ENCODE measurements at regions not wholly inside any gene's neighbourhood (a gene's known extent, or its start where the extent isn't known, plus 50 kb on each side); places are given as distances from the start of the nearest gene placed in this dataset.

DNA sequence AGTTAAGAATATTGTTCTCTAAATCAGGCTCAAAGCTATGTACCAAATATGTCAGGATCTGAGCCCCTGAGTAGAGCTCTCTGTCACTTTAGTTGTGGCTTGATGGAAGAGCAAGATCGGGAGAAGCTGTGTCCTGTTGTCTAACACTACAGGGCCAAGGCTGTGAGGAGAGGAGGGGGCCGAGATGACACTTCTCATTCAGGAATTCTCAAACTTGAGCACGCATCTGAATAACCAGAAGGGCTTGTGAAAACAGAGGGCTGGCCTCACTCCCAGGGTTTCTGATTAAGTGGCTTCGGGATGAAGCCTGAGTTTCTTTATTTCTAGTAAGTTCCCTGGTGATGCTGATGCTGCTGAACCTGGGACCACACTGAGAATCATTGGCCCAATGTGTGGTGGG lies 209.2 kb upstream of the DAB1 start:
- Histone ChIP-seq H3K36me3 (ENCODE audit: control insufficient read depth in 1 of 2, insufficient read depth in 2 of 2, low read length in 2 of 2) (no peaks in the 10 kb centered on the region), H3K4me3 (replicated peaks in 1 of 2; ENCODE audit: low read depth in 1 of 2, low read length in 2 of 2) (no peak overlapping the region), H3K9me3 (ENCODE audit: control insufficient read depth in 1 of 2, insufficient read depth in 1 of 2, low read depth in 1 of 2, low read length in 2 of 2) (no peaks in the 10 kb centered on the region), H3K79me2 (ENCODE audit: insufficient read depth, low read length) (no peaks in the 10 kb centered on the region), H2AFZ (ENCODE audit: low read depth, low read length, poor library complexity, severe bottlenecking) (no peak overlapping the region), H3K27ac (ENCODE audit: low read depth, low read length) (no peak overlapping the region), H3K4me1 (ENCODE audit: control insufficient read depth in 1 of 2, insufficient read depth in 2 of 2, low read length in 2 of 2) (no peaks in the 10 kb centered on the region), H3K27me3 (ENCODE audit: insufficient read depth, low read length) (no peaks in the 10 kb centered on the region), H3K4me2 (ENCODE audit: low read length) (no peak overlapping the region), H3K9me2 (ENCODE audit: insufficient read depth) (no peaks in the 10 kb centered on the region), H3K9ac (ENCODE audit: low read length) (no peak overlapping the region), H4K20me1 (ENCODE audit: insufficient read depth) (no peaks in the 10 kb centered on the region)
- TF ChIP-seq, protein P1, sequence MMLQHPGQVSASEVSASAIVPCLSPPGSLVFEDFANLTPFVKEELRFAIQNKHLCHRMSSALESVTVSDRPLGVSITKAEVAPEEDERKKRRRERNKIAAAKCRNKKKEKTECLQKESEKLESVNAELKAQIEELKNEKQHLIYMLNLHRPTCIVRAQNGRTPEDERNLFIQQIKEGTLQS (IDR thresholded peaks at IDR 0.05): no peak
- TF ChIP-seq ZNF274 (IDR thresholded peaks at IDR 0.05; ENCODE audit: low read depth, low read length) (no peak), JUND (IDR thresholded peaks at IDR 0.05) (no peak), RAD21 (IDR thresholded peaks at IDR 0.05; ENCODE audit: low read depth) (no peak), TCF7L2 (IDR thresholded peaks at IDR 0.05; ENCODE audit: borderline replicate concordance, extremely low read depth, insufficient read depth, insufficient read length) (no peak), CEBPB (IDR thresholded peaks at IDR 0.05; ENCODE audit: low read depth) (no peak), EGR1 (IDR thresholded peaks at IDR 0.05; ENCODE audit: low read depth) (no peak), SIN3A (IDR thresholded peaks at IDR 0.05; ENCODE audit: low read depth) (no peak), SRF (IDR thresholded peaks at IDR 0.05; ENCODE audit: low read depth) (no peak), SP1 (IDR thresholded peaks at IDR 0.05; ENCODE audit: low read depth) (no peak), ZFX (IDR thresholded peaks at IDR 0.05) (no peak), CBX3 (IDR thresholded peaks at IDR 0.05; ENCODE audit: low read depth) (no peak), EZH2 (IDR thresholded peaks at IDR 0.05) (no peak), EZH2phosphoT487 (IDR thresholded peaks at IDR 0.05; ENCODE audit: borderline replicate concordance) (no peak), FOSL1 (IDR thresholded peaks at IDR 0.05; ENCODE audit: low read depth) (no peak)
- TF ChIP-seq, protein P2, sequence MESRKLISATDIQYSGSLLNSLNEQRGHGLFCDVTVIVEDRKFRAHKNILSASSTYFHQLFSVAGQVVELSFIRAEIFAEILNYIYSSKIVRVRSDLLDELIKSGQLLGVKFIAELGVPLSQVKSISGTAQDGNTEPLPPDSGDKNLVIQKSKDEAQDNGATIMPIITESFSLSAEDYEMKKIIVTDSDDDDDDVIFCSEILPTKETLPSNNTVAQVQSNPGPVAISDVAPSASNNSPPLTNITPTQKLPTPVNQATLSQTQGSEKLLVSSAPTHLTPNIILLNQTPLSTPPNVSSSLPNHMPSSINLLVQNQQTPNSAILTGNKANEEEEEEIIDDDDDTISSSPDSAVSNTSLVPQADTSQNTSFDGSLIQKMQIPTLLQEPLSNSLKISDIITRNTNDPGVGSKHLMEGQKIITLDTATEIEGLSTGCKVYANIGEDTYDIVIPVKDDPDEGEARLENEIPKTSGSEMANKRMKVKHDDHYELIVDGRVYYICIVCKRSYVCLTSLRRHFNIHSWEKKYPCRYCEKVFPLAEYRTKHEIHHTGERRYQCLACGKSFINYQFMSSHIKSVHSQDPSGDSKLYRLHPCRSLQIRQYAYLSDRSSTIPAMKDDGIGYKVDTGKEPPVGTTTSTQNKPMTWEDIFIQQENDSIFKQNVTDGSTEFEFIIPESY (IDR thresholded peaks at IDR 0.05; ENCODE audit: extremely low read depth, insufficient replicate concordance, low read length): no peak
- TF ChIP-seq, protein P3, sequence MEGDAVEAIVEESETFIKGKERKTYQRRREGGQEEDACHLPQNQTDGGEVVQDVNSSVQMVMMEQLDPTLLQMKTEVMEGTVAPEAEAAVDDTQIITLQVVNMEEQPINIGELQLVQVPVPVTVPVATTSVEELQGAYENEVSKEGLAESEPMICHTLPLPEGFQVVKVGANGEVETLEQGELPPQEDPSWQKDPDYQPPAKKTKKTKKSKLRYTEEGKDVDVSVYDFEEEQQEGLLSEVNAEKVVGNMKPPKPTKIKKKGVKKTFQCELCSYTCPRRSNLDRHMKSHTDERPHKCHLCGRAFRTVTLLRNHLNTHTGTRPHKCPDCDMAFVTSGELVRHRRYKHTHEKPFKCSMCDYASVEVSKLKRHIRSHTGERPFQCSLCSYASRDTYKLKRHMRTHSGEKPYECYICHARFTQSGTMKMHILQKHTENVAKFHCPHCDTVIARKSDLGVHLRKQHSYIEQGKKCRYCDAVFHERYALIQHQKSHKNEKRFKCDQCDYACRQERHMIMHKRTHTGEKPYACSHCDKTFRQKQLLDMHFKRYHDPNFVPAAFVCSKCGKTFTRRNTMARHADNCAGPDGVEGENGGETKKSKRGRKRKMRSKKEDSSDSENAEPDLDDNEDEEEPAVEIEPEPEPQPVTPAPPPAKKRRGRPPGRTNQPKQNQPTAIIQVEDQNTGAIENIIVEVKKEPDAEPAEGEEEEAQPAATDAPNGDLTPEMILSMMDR (IDR thresholded peaks at IDR 0.05 in 2 of 3, conservative IDR thresholded peaks at IDR 0.05 in 1 of 3; ENCODE audit: borderline replicate concordance in 1 of 3, insufficient read depth in 1 of 3, low read depth in 2 of 3, low read length in 2 of 3): no peak
- ATAC-seq (no peak), DNase-seq (ENCODE audit: low read depth, low spot score) (no peak)
- no TSS peak for BruUV-seq (replicated peaks)
- RAD21 ChIA-PET (ENCODE audit: low non-redundant PET in 1 of 2, low total read pairs in 2 of 2, uncharacterized antibody in 2 of 2, unreplicated experiment in 2 of 2): no interaction called here
- CTCF ChIA-PET: no interaction called here
- POLR2A ChIA-PET: no interaction called here
- intact Hi-C loops (cut with micrococcal nuclease): no loop called here
